ENCODE measurements at regions not wholly inside any gene's neighbourhood (a gene's known extent, or its start where the extent isn't known, plus 50 kb on each side); places are given as distances from the start of the nearest gene placed in this dataset.
"Not testable (repeated sequence)": the region's sequence is repeated elsewhere in the genome, so short reads cannot be mapped to it uniquely, and the experiment has no call there.

DNA sequence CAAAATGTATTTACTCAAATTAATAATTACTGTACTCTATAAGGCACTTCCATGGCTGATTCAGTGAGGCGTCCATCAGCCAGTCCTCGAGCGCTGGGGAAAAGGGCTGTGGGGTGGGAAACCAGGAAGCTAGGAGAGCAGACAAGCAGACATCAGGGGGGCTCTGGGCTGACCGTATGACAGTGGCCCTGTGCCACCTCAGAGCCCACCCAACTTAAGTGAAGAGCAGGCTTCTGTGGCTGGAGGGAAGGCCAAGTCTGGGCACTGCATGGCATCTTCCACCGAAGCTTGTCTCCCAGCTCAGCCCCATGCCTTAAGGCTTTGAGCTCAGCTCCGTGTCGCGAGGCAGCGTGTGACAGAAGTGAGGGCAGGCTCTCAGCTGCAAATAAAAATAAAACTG lies 464.5 kb upstream of the ZMIZ1 start:
- TF ChIP-seq, protein P1, sequence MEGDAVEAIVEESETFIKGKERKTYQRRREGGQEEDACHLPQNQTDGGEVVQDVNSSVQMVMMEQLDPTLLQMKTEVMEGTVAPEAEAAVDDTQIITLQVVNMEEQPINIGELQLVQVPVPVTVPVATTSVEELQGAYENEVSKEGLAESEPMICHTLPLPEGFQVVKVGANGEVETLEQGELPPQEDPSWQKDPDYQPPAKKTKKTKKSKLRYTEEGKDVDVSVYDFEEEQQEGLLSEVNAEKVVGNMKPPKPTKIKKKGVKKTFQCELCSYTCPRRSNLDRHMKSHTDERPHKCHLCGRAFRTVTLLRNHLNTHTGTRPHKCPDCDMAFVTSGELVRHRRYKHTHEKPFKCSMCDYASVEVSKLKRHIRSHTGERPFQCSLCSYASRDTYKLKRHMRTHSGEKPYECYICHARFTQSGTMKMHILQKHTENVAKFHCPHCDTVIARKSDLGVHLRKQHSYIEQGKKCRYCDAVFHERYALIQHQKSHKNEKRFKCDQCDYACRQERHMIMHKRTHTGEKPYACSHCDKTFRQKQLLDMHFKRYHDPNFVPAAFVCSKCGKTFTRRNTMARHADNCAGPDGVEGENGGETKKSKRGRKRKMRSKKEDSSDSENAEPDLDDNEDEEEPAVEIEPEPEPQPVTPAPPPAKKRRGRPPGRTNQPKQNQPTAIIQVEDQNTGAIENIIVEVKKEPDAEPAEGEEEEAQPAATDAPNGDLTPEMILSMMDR (IDR thresholded peaks at IDR 0.05; ENCODE audit: low read depth, low read length, missing control alignments): no peak
- H3K4me3 ChIP-seq (replicated peaks; ENCODE audit: low read depth, low read length): no peak overlapping the region
- DNase-seq (ENCODE audit: extremely low read depth, low read depth): no peak

DNA sequence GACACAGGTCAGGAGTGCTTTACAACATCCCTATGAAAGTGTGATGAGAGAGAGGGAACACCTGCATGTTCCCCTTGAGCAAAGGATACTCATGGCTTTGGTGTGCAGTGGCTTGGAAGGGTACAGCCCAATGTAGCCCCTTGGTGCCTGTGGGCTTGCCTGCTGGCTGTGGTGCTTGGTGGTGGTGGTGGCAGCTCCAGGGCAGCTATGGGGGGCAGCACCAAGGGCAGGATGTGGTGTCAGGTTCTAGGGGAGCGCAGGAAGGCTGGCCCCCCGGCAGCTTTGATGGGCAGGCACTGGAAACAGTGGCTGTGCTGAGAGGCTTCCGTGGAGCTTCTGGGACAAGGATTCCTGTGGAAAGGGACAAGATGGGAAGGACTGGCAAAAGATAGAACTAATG lies 464.0 kb upstream of the ZMIZ1 start:
- no peak overlapping the region for H3K4me3 ChIP-seq (replicated peaks; ENCODE audit: low read depth, low read length)
- TF ChIP-seq, protein P1 (IDR thresholded peaks at IDR 0.05; ENCODE audit: low read depth, low read length, missing control alignments): no peak
- DNase-seq (ENCODE audit: extremely low read depth, low read depth): no peak

DNA sequence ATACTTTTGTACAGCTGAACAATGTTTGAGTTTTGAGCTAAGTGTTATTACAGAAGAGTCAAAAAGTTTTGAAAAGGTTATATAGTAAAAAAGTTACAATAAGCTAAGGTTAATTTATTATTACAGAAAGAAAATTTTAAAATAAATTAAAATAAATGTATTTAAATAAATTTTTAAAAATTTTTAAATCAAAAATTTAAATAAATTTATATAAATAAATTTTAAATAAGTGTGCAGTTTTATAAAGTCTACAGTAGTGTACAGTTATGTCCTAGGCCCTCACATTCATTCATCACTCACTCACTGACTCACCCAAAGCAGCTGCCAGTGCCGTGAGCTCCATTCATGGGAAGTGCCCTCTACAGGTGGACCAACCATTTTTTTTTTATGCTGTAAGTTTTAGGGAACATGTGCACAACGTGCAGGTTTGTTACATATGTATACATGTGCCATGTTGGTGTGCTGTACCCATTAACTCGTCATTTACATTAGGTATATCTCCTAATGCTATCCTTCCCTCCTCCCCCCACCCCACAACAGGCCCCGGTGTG lies 462.9 kb upstream of the ZMIZ1 start:
- DNase-seq (ENCODE audit: extremely low read depth, low read depth): no peak
- TF ChIP-seq, protein P1 (IDR thresholded peaks at IDR 0.05; ENCODE audit: low read depth, low read length, missing control alignments): peak; percentile 4

DNA sequence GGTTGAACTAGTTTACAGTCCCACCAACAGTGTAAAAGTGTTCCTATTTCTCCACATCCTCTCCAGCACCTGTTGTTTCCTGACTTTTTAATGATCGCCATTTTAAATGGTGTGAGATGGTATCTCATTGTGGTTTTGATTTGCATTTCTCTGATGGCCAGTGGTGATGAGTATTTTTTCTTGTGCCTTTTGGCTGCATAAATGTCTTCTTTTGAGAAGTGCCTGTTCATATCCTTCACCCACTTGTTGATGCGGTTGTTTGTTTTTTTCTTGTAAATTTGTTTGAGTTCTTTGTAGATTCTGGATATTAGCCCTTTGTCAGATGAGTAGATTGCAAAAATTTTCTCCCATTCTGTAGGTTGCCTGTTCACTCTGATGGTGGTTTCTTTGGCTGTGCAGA lies 462.0 kb upstream of the ZMIZ1 start:
- not testable (repeated sequence) for H3K4me3 ChIP-seq (replicated peaks; ENCODE audit: low read depth, low read length); DNase-seq (ENCODE audit: extremely low read depth, low read depth)

More for the DNA sequence above, 462.9 kb upstream of the ZMIZ1 start:
- H3K4me3 ChIP-seq (replicated peaks; ENCODE audit: low read depth, low read length): no peak overlapping the region

DNA sequence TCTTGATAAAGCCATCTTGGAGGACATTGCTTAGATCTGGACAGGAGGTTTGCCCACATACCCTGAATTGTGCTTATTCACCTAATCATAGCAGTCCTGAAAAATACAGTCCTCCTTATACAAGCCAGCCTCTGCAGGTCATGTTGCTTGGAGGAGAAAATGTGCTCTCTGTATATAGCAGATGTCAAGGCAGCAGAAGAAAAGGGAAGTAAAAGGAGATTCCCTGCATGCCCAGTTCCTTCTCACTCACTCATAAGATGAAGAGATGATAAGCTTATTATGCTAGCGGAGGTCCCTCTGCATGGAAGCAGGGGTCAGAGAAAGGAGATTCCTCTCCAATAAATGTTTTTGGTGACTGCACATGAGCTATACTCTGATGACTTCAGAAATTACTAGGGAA lies 458.8 kb upstream of the ZMIZ1 start:
- no peak overlapping the region for H3K4me3 ChIP-seq (replicated peaks; ENCODE audit: low read depth, low read length)
- no peak for DNase-seq (ENCODE audit: extremely low read depth, low read depth)
- TF ChIP-seq, protein P1 (IDR thresholded peaks at IDR 0.05; ENCODE audit: low read depth, low read length, missing control alignments): no peak

DNA sequence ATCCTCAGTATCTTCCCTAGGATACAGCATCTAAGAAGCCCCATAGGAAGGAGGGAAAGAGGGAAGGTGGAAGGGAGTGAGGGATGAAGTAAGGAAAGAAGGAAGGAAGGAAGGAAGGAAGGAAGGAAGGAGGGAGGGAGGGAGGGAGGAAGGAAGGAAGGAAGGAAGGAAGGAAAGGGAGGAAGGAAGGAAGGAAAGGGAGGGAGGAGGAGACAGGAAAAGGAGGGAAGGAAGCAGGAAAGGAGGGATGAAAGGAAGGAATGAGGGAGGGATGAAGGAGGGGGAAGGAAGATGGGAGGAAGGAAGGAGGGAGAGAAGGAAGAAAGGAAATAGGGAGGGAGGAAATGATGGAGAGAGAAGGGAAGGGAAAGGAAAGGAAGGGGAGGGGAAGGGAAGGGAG lies 455.6 kb upstream of the ZMIZ1 start:
- DNase-seq (ENCODE audit: extremely low read depth, low read depth): no peak
- no peak overlapping the region for H3K4me3 ChIP-seq (replicated peaks; ENCODE audit: low read depth, low read length)
- TF ChIP-seq, protein P1 (IDR thresholded peaks at IDR 0.05; ENCODE audit: low read depth, low read length, missing control alignments): no peak

DNA sequence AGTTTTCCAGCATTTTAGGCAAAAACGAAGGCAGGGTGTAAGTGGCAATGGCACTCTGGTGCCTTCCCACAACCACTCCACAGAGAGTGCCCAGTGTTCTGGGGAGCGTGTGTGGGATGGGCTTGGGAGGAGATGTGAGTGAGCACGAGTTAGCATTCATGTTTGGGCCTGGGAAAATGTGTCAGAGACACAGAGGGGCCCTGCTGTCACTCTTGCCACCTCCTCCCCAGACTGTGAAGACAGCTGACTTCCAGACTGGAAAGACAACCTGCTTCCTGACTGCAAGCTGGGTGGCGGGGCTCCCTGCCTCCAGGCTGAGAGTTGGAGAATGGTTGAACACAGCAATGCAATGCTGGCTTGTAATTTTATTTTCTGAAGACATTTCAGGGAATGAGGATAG lies 454.5 kb upstream of the ZMIZ1 start:
- TF ChIP-seq, protein P1 (IDR thresholded peaks at IDR 0.05; ENCODE audit: low read depth, low read length, missing control alignments): no peak
- H3K4me3 ChIP-seq (replicated peaks; ENCODE audit: low read depth, low read length): no peak overlapping the region
- no peak for DNase-seq (ENCODE audit: extremely low read depth, low read depth)
